WTC11 (cell line): ENCODE measurements at regions not wholly inside any gene's neighbourhood (a gene's known extent, or its start where the extent isn't known, plus 50 kb on each side); places are given as distances from the start of the nearest gene placed in this dataset.

Source experiments
- ATAC-seq: fragments of 200-7000 bp; cut with Tn5 transposase; 2 replicates; pipeline ENCODE4 v1.10.0; 2021; ENCODE audit warnings: mild to moderate bottlenecking, moderate library complexity
- CTCF ChIA-PET: fragments of 300-600 bp; sonication (Branson Sonifier 250); formaldehyde crosslinking; loops from one replicate; lab custom pipeline; 2021; ENCODE audit warnings: antibody characterized with exemption; lab: Charles Lee
- POLR2A ChIA-PET: fragments of 350-600 bp; sonication (Branson Sonifier 250); formaldehyde crosslinking; loops from one replicate; lab custom pipeline; 2021; ENCODE audit warnings: antibody characterized with exemption; lab: Charles Lee
- DNase-seq: peaks from one replicate; pipeline ENCODE4 v3.0.0; 2021; ENCODE audit warnings: low spot score
- H3K27ac Mint-ChIP-seq: 2 replicates; pipeline ENCODE4 v1.8.0; 2021; ENCODE audit warnings: mixed read lengths
- H3K27me3 Mint-ChIP-seq: 2 replicates; pipeline ENCODE4 v1.8.0; 2021; ENCODE audit warnings: low read depth, mild to moderate bottlenecking, moderate library complexity, mixed read lengths
- H3K36me3 Mint-ChIP-seq: 2 replicates; pipeline ENCODE4 v1.8.0; 2021; ENCODE audit warnings: mixed read lengths
- H3K4me1 Mint-ChIP-seq: 2 replicates; pipeline ENCODE4 v1.8.0; 2022; ENCODE audit warnings: mixed read lengths
- H3K4me3 Mint-ChIP-seq: 2 replicates; pipeline ENCODE4 v1.8.0; 2021; ENCODE audit warnings: mild to moderate bottlenecking, moderate library complexity, mixed read lengths
- H3K9me3 Mint-ChIP-seq: 2 replicates; pipeline ENCODE4 v1.8.0; 2021; ENCODE audit warnings: mixed read lengths
- ATF2 ChIP-seq: sonication (generic); formaldehyde crosslinking; IDR thresholded peaks from 2 replicates; pipeline ENCODE4 v1.8.1; 2022; ENCODE audit warnings: low read depth, missing genetic modification reagents, borderline replicate concordance
- CTCF ChIP-seq: fragments of 200-600 bp; IDR thresholded peaks from 2 replicates; pipeline ENCODE4 v1.8.0; 2022; ENCODE audit warnings: antibody characterized with exemption
- E2F4 ChIP-seq: sonication (generic); formaldehyde crosslinking; IDR thresholded peaks from 2 replicates; pipeline ENCODE4 v1.8.1; 2022; ENCODE audit warnings: low read depth, mild to moderate bottlenecking, moderate library complexity, missing genetic modification reagents, borderline replicate concordance
- EMX1 ChIP-seq: fragments of 250-450 bp; sonication (Bioruptor Pico); IDR thresholded peaks from 2 replicates; pipeline ENCODE4 v1.8.0; 2021; ENCODE audit warnings: mild to moderate bottlenecking
- ETV6 ChIP-seq: sonication (generic); formaldehyde crosslinking; IDR thresholded peaks from 2 replicates; pipeline ENCODE4 v1.8.1; 2022; ENCODE audit warnings: mild to moderate bottlenecking, missing genetic modification reagents
- GABPB1 ChIP-seq: sonication (generic); formaldehyde crosslinking; IDR thresholded peaks from 2 replicates; pipeline ENCODE4 v1.8.1; 2023; ENCODE audit warnings: mild to moderate bottlenecking, missing genetic modification reagents
- HMGA2 ChIP-seq: fragments of 250-450 bp; sonication (Bioruptor Pico); IDR thresholded peaks from 2 replicates; pipeline ENCODE4 v1.4.0; 2021; ENCODE audit warnings: mild to moderate bottlenecking, moderate library complexity
- MAX ChIP-seq: sonication (generic); formaldehyde crosslinking; IDR thresholded peaks from 2 replicates; pipeline ENCODE4 v1.8.0; 2022; ENCODE audit warnings: mild to moderate bottlenecking, missing genetic modification reagents
- RORB ChIP-seq: fragments of 250-450 bp; sonication (Bioruptor Pico); IDR thresholded peaks from 2 replicates; pipeline ENCODE4 v1.9.0; 2021; ENCODE audit warnings: mild to moderate bottlenecking
- SMAD4 ChIP-seq: sonication (generic); formaldehyde crosslinking; IDR thresholded peaks from 2 replicates; pipeline ENCODE4 v1.8.0; 2022; ENCODE audit warnings: mild to moderate bottlenecking, missing genetic modification reagents

GRCh38 chr4:16289897-16290554, 63.8 kb upstream of the TAPT1 start:
- Mint-ChIP-seq H3K27ac (no peak overlapping the region), H3K4me3 (no peak overlapping the region), H3K27me3 (peaks cover under 1% of the 10 kb centered on the region; the same call in 1 of the 2 replicates), H3K9me3 (peaks cover 11% of the 10 kb centered on the region)
- CTCF ChIA-PET, result interaction anchor here (0.6 to 2.6 kb wide), 4 partner anchors 11 to 1105 kb away, joined by 3 to 10 read pairs (median 4); no protein-coding TSS in a partner anchor
- DNase-seq, result no peak
- TF ChIP-seq GABPB1 (CRISPR knock-in tag) (no peak), HMGA2 (CRISPR knock-in tag) (no peak), CTCF (peak; percentile 58), EMX1 (no peak), ETV6 (CRISPR knock-in tag) (no peak)
- TF ChIP-seq, all 79 proteins: peak for 1
- peak; percentile 34; the same call in 1 of the 2 replicates for ATAC-seq
- Mint-ChIP-seq H3K36me3 (peaks cover 3% of the 10 kb centered on the region), H3K4me1 (peaks cover 20% of the 10 kb centered on the region)
- POLR2A ChIA-PET, result no interaction called here

GRCh38 chr4:16284050-16284449, 57.8 kb upstream of the TAPT1 start:
- CTCF ChIA-PET, result no interaction called here
- no peaks in the 10 kb centered on the region for H3K4me1 Mint-ChIP-seq
- H3K36me3 Mint-ChIP-seq, result peaks cover 31% of the 10 kb centered on the region
- no peak for TF ChIP-seq RORB (CRISPR knock-in tag)
- TF ChIP-seq MAX, result no peak
- TF ChIP-seq SMAD4 (CRISPR knock-in tag), result no peak
- no peak for TF ChIP-seq E2F4 (CRISPR knock-in tag)
- TF ChIP-seq, all 79 proteins: peak for 0
- POLR2A ChIA-PET, result no interaction called here
- Mint-ChIP-seq H3K27ac (no peak overlapping the region), H3K4me3 (no peak overlapping the region), H3K9me3 (peaks cover 60% of the 10 kb centered on the region), H3K27me3 (peaks cover 15% of the 10 kb centered on the region)
- DNase-seq (no peak), ATAC-seq (no peak)

GRCh38 chr4:16278178-16278577, 51.9 kb upstream of the TAPT1 start:
- Mint-ChIP-seq H3K27me3 (peaks cover 13% of the 10 kb centered on the region), H3K9me3 (peaks cover 73% of the 10 kb centered on the region), H3K4me1 (no peaks in the 10 kb centered on the region), H3K27ac (no peak overlapping the region), H3K4me3 (no peak overlapping the region), H3K36me3 (peaks cover 42% of the 10 kb centered on the region)
- POLR2A ChIA-PET, result no interaction called here
- no peak for TF ChIP-seq SMAD4 (CRISPR knock-in tag)
- 0 out of 2 replicates have a peak, but pooled peaks have one; percentile 30 for TF ChIP-seq CTCF
- TF ChIP-seq ATF2 (CRISPR knock-in tag), result no peak
- CTCF ChIA-PET, result interaction anchor here (0.6 to 1.5 kb wide), 8 partner anchors 10 to 171 kb away, joined by 3 to 7 read pairs (median 4); no protein-coding TSS in a partner anchor
- no peak for ATAC-seq
- DNase-seq, result no peak
